ENCODE measurements at regions not wholly inside any gene's neighbourhood (a gene's known extent, or its start where the extent isn't known, plus 50 kb on each side); places are given as distances from the start of the nearest gene placed in this dataset.

GRCh38 chr20:6657904-6658303, 109.6 kb upstream of the BMP2 start:
- no peak for DNase-seq

GRCh38 chr20:6657111-6657510, 110.4 kb upstream of the BMP2 start:
- DNase-seq, result no peak

GRCh38 chr20:6654513-6655252, 112.8 kb upstream of the BMP2 start:
- no peak for DNase-seq

GRCh38 chr20:6651561-6651960, 115.9 kb upstream of the BMP2 start:
- no peak for DNase-seq

GRCh38 chr20:6651016-6651415, 116.5 kb upstream of the BMP2 start:
- DNase-seq, result no peak

GRCh38 chr20:6646021-6646636, 121.4 kb upstream of the BMP2 start:
- DNase-seq, result no peak

GRCh38 chr20:6644813-6645628, 122.5 kb upstream of the BMP2 start:
- DNase-seq, result no peak

GRCh38 chr20:6641012-6641411, 126.5 kb upstream of the BMP2 start:
- no peak for DNase-seq

- DNase-seq, result no peak
Observed at GRCh38 chr20:6637160-6637579, 130.3 kb upstream of the BMP2 start.

GRCh38 chr20:6636209-6637159, 131.0 kb upstream of the BMP2 start:
- no peak for DNase-seq

GRCh38 chr20:6635034-6635736, 132.3 kb upstream of the BMP2 start:
- no peak for DNase-seq

GRCh38 chr20:6632187-6632586, 135.3 kb upstream of the BMP2 start:
- no peak for DNase-seq

GRCh38 chr20:6630514-6630913, 137.0 kb upstream of the BMP2 start:
- no peak for DNase-seq

- no peak for DNase-seq
Observed at GRCh38 chr20:6629564-6629963, 137.9 kb upstream of the BMP2 start.

- DNase-seq, result no peak
Observed at GRCh38 chr20:6626805-6627204, 140.7 kb upstream of the BMP2 start.

- DNase-seq, result no peak
Observed at GRCh38 chr20:6623989-6624388, 143.5 kb upstream of the BMP2 start.

GRCh38 chr20:6622041-6622440, 145.4 kb upstream of the BMP2 start:
- no peak for DNase-seq

GRCh38 chr20:6618051-6618450, 149.4 kb upstream of the BMP2 start:
- DNase-seq, result no peak

- no peak for DNase-seq
Observed at GRCh38 chr20:6616421-6616820, 151.1 kb upstream of the BMP2 start.

- no peak for DNase-seq
Observed at GRCh38 chr20:6614836-6615235, 152.7 kb upstream of the BMP2 start.

GRCh38 chr20:6613280-6613861, 154.1 kb upstream of the BMP2 start:
- no peak for DNase-seq

- no peak for DNase-seq
Observed at GRCh38 chr20:6612606-6612923, 154.9 kb upstream of the BMP2 start.
